GM23338 (cell line): ENCODE measurements at regions not wholly inside any gene's neighbourhood (a gene's known extent, or its start where the extent isn't known, plus 50 kb on each side); places are given as distances from the start of the nearest gene placed in this dataset.

ENCODE experiments used
- ATAC-seq: fragments of 200-7000 bp; cut with Tn5 transposase; 3 replicates; pipeline ENCODE4 v1.9.1; 2020
- DNase-seq: peaks from one replicate; pipeline ENCODE4 v3.0.0-alpha.2; 2015; ENCODE audit warnings: low spot score
- H2AFZ ChIP-seq: fragments of 200-600 bp; sonication (generic); 2 replicates; pipeline ENCODE4 v1.8.0; 2016; ENCODE audit warnings: antibody characterized with exemption, mild to moderate bottlenecking, moderate library complexity
- H3F3A ChIP-seq: fragments of 200-600 bp; sonication (generic); replicated peaks from 2 replicates; pipeline ENCODE4 v1.8.0; 2017; ENCODE audit warnings: antibody characterized with exemption, mixed run types, low read depth
- H3K27ac ChIP-seq: fragments of 200-600 bp; sonication (generic); 2 replicates; pipeline ENCODE4 v1.6.1; 2016; ENCODE audit warnings: low read depth
- H3K27me3 ChIP-seq: fragments of 200-600 bp; sonication (generic); 2 replicates; pipeline ENCODE4 v1.8.0; 2016; ENCODE audit warnings: mild to moderate bottlenecking, mixed run types, moderate library complexity; ENCODE audit not compliant: insufficient read depth
- H3K36me3 ChIP-seq: fragments of 200-600 bp; sonication (generic); 2 replicates; pipeline ENCODE4 v1.8.0; 2016; ENCODE audit warnings: mild to moderate bottlenecking; ENCODE audit not compliant: insufficient read depth
- H3K4me1 ChIP-seq: fragments of 200-600 bp; sonication (generic); 2 replicates; pipeline ENCODE4 v1.8.0; 2016; ENCODE audit warnings: mild to moderate bottlenecking, moderate library complexity; ENCODE audit not compliant: insufficient read depth
- H3K4me2 ChIP-seq: fragments of 200-600 bp; sonication (generic); 2 replicates; pipeline ENCODE4 v1.7.1; 2017; ENCODE audit warnings: mixed run types
- H3K4me3 ChIP-seq: fragments of 200-600 bp; sonication (generic); 2 replicates; pipeline ENCODE4 v1.6.1; 2016; ENCODE audit warnings: mixed run types
- H3K79me2 ChIP-seq: fragments of 200-600 bp; sonication (generic); replicated peaks from 2 replicates; pipeline ENCODE4 v1.8.0; 2017; ENCODE audit warnings: mild to moderate bottlenecking; ENCODE audit not compliant: insufficient read depth
- H3K9me2 ChIP-seq: fragments of 200-600 bp; sonication (generic); 2 replicates; pipeline ENCODE4 v1.8.0; 2017; ENCODE audit not compliant: insufficient read depth
- H4K20me1 ChIP-seq: fragments of 200-600 bp; sonication (generic); replicated peaks from 2 replicates; pipeline ENCODE4 v1.8.0; 2017; ENCODE audit warnings: mild to moderate bottlenecking; ENCODE audit not compliant: insufficient read depth
- H3K27ac Mint-ChIP-seq: 2 replicates; pipeline ENCODE4 v1.8.0; 2020; ENCODE audit warnings: inconsistent platforms, mild to moderate bottlenecking, moderate library complexity, mixed read lengths
- H3K27me3 Mint-ChIP-seq: 3 replicates; pipeline ENCODE4 v1.8.0; 2022; ENCODE audit warnings: low read depth, mild to moderate bottlenecking, moderate library complexity, mixed read lengths, inconsistent platforms; ENCODE audit not compliant: insufficient read depth, poor library complexity
- H3K36me3 Mint-ChIP-seq: 3 replicates; pipeline ENCODE4 v1.8.0; 2021; ENCODE audit warnings: low read depth, mild to moderate bottlenecking, inconsistent platforms, moderate library complexity, mixed read lengths
- H3K4me1 Mint-ChIP-seq: 3 replicates; pipeline ENCODE4 v1.8.0; 2020; ENCODE audit warnings: mild to moderate bottlenecking, inconsistent platforms, mixed read lengths
- H3K4me3 Mint-ChIP-seq: 3 replicates; pipeline ENCODE4 v1.8.0; 2021; ENCODE audit warnings: moderate library complexity, mild to moderate bottlenecking, inconsistent platforms, mixed read lengths
- H3K9me3 Mint-ChIP-seq: 3 replicates; pipeline ENCODE4 v1.8.0; 2020; ENCODE audit warnings: moderate library complexity, mild to moderate bottlenecking, inconsistent platforms, mixed read lengths
- CTCF ChIP-seq, 2 experiments: fragments of 200-600 bp in 1 of 2; sonication (generic) in 1 of 2; conservative IDR thresholded peaks; 2 replicates each; pipeline versions ENCODE4 v1.5.1 to v1.6.1; 2016 to 2017; ENCODE audit warnings: antibody characterized with exemption in 2 of 2, low read depth in 2 of 2, mild to moderate bottlenecking in 2 of 2, moderate library complexity in 1 of 2
- ETS1 ChIP-seq: IDR thresholded peaks from 2 replicates; pipeline ENCODE4 v1.6.1; 2016; ENCODE audit warnings: antibody characterized with exemption
- EZH2 ChIP-seq: fragments of 200-600 bp; sonication (generic); IDR thresholded peaks from one replicate; pipeline ENCODE4 v1.8.0; 2017; ENCODE audit warnings: antibody characterized with exemption, mild to moderate bottlenecking, low read depth; ENCODE audit not compliant: unreplicated experiment
- EZH2phosphoT487 ChIP-seq: fragments of 200-600 bp; sonication (generic); IDR thresholded peaks from one replicate; pipeline ENCODE4 v1.8.1; 2018; ENCODE audit warnings: antibody characterized with exemption; ENCODE audit not compliant: unreplicated experiment
- JUNB ChIP-seq: IDR thresholded peaks from one replicate; pipeline ENCODE4 v1.6.1; 2016; ENCODE audit warnings: antibody characterized with exemption; ENCODE audit not compliant: unreplicated experiment
- NANOG ChIP-seq: IDR thresholded peaks from 2 replicates; pipeline ENCODE4 v1.6.1; 2016; ENCODE audit warnings: antibody characterized with exemption, borderline replicate concordance
- REST ChIP-seq: IDR thresholded peaks from one replicate; pipeline ENCODE4 v1.6.1; 2018; ENCODE audit warnings: antibody characterized with exemption; ENCODE audit not compliant: unreplicated experiment
- STAT1 ChIP-seq: IDR thresholded peaks from one replicate; pipeline ENCODE4 v1.6.1; 2016; ENCODE audit warnings: antibody characterized with exemption; ENCODE audit not compliant: unreplicated experiment
- ZNF114 ChIP-seq: fragments of 250-450 bp; sonication (Bioruptor Pico); IDR thresholded peaks from 2 replicates; pipeline ENCODE4 v1.5.0; 2020; ENCODE audit warnings: mild to moderate bottlenecking, moderate library complexity
- ZNF462 ChIP-seq: fragments of 250-450 bp; sonication (Bioruptor Pico); IDR thresholded peaks from 2 replicates; pipeline ENCODE4 v1.5.0; 2020; ENCODE audit warnings: mild to moderate bottlenecking, moderate library complexity

GRCh38 chr4:141955696-141956095 lies 319.3 kb downstream of the IL15 start:
- Histone ChIP-seq H3K4me2 (no peak overlapping the region), H3K36me3 (no peaks in the 10 kb centered on the region), H2AFZ (no peak overlapping the region), H3F3A (no peaks in the 10 kb centered on the region), H4K20me1 (no peaks in the 10 kb centered on the region), H3K4me1 (no peaks in the 10 kb centered on the region), H3K4me3 (no peak overlapping the region), H3K27ac (no peak overlapping the region), H3K27me3 (no peaks in the 10 kb centered on the region), H3K79me2 (no peaks in the 10 kb centered on the region), H3K9me2 (0 out of 2 replicates have a peak, but pooled peaks cover 4% of the 10 kb centered on the region)
- no peak overlapping the region for H3K4me3 Mint-ChIP-seq
- no peak for ATAC-seq
- H3K9me3 Mint-ChIP-seq: no peaks in the 10 kb centered on the region; the same call in 2 of the 3 replicates
- no peaks in the 10 kb centered on the region for H3K4me1 Mint-ChIP-seq
- DNase-seq: no peak
- no peak for TF ChIP-seq STAT1
- no peak for TF ChIP-seq JUNB
- no peak for TF ChIP-seq EZH2phosphoT487
- H3K36me3 Mint-ChIP-seq: no peaks in the 10 kb centered on the region
- no peaks in the 10 kb centered on the region for H3K27me3 Mint-ChIP-seq
- no peak overlapping the region for H3K27ac Mint-ChIP-seq

- Histone ChIP-seq H3K4me1 (no peaks in the 10 kb centered on the region), H3K79me2 (no peaks in the 10 kb centered on the region), H3F3A (no peaks in the 10 kb centered on the region), H3K36me3 (no peaks in the 10 kb centered on the region), H3K27ac (no peak overlapping the region), H2AFZ (no peak overlapping the region), H4K20me1 (no peaks in the 10 kb centered on the region), H3K4me2 (no peak overlapping the region), H3K9me2 (0 out of 2 replicates have a peak, but pooled peaks cover 4% of the 10 kb centered on the region), H3K4me3 (no peak overlapping the region), H3K27me3 (no peaks in the 10 kb centered on the region)
- H3K9me3 Mint-ChIP-seq: no peaks in the 10 kb centered on the region
- ATAC-seq (no peak), DNase-seq (no peak)
- H3K4me3 Mint-ChIP-seq: no peak overlapping the region
- no peaks in the 10 kb centered on the region for H3K36me3 Mint-ChIP-seq
- H3K27ac Mint-ChIP-seq: no peak overlapping the region
- H3K27me3 Mint-ChIP-seq: no peaks in the 10 kb centered on the region
- H3K4me1 Mint-ChIP-seq: no peaks in the 10 kb centered on the region
- TF ChIP-seq REST: no peak
- TF ChIP-seq ZNF462 (CRISPR knock-in tag): no peak
- TF ChIP-seq CTCF (conservative IDR thresholded peaks at IDR 0.05; ENCODE audit: low read depth in 2 of 2): no peak
- no peak for TF ChIP-seq EZH2
- no peak for TF ChIP-seq NANOG
- TF ChIP-seq ETS1: no peak
- no peak for TF ChIP-seq JUNB
- no peak for TF ChIP-seq ZNF114
- no peak for TF ChIP-seq STAT1
These were observed 321.0 kb downstream of the IL15 start for GRCh38 chr4:141957416-141957815.
